A549 (cell line): ENCODE measurements at regions not wholly inside any gene's neighbourhood (a gene's known extent, or its start where the extent isn't known, plus 50 kb on each side); places are given as distances from the start of the nearest gene placed in this dataset.

Experiments
- ATAC-seq, 2 experiments: fragments of 200-7000 bp in 1 of 2; fragments of >200 bp in 1 of 2; cut with Nextera tagmentation in 1 of 2; cut with Tn5 transposase in 1 of 2; 3 replicates each; pipeline versions ENCODE4 v1.8.0 to v1.9.1; 2018 to 2020; ENCODE audit warnings: mild to moderate bottlenecking in 1 of 2, moderate library complexity in 1 of 2
- CTCF ChIA-PET: fragments of 300-600 bp; sonication (Branson Sonifier 250); formaldehyde crosslinking; extraction: SDS; loops from one replicate; lab custom pipeline; 2021; ENCODE audit warnings: antibody characterized with exemption, inconsistent platforms; lab: Yijun Ruan, JAX
- POLR2A ChIA-PET: fragments of 350-600 bp; formaldehyde crosslinking; extraction: SDS; loops from one replicate; lab custom pipeline; 2021; ENCODE audit warnings: antibody characterized with exemption, inconsistent platforms; lab: Yijun Ruan, JAX
- DNase-seq, 2 experiments: peaks; one replicate each; pipeline versions ENCODE4 v3.0.0 to v3.0.0-alpha.2; 2011 to 2016; ENCODE audit warnings: low read depth in 1 of 2, low spot score in 1 of 2
- FAIRE-seq: peaks from 2 replicates; lab custom pipeline; 2011; peaks lifted over from hg19 to GRCh38; lab: Jason Lieb, UNC
- H3K27ac ChIP-seq, 2 experiments: fragments of >200 bp; sonication (Bioruptor Twin); formaldehyde crosslinking; 3 replicates each; pipeline ENCODE4 v1.5.1; 2016 to 2017
- H3K4me1 ChIP-seq: fragments of >200 bp; sonication (Bioruptor Twin); formaldehyde crosslinking; 3 replicates; pipeline ENCODE4 v1.6.1; 2016
- H3K4me2 ChIP-seq: fragments of >200 bp; sonication (Bioruptor Twin); formaldehyde crosslinking; 3 replicates; pipeline ENCODE4 v1.6.1; 2016
- H3K4me3 ChIP-seq: fragments of >200 bp; sonication (Bioruptor Twin); formaldehyde crosslinking; 3 replicates; pipeline ENCODE4 v1.5.1; 2016
- H3K9me3 ChIP-seq: fragments of >200 bp; sonication (Bioruptor Twin); formaldehyde crosslinking; 3 replicates; pipeline ENCODE4 v1.6.1; 2016
- CBX2 ChIP-seq: fragments of 200-600 bp; sonication (generic); IDR thresholded peaks from 2 replicates; pipeline ENCODE4 v1.6.1; 2016; ENCODE audit warnings: low read depth, mild to moderate bottlenecking, borderline replicate concordance
- CBX8 ChIP-seq: fragments of 200-600 bp; sonication (generic); IDR thresholded peaks from 2 replicates; pipeline ENCODE4 v1.6.1; 2016
- CHD2 ChIP-seq: fragments of 150-350 bp; IDR thresholded peaks from 2 replicates; pipeline ENCODE4 v1.6.1; 2014; ENCODE audit warnings: low read length; ENCODE audit not compliant: partially characterized antibody
- E2F6 ChIP-seq: IDR thresholded peaks from 2 replicates; pipeline ENCODE4 v1.6.1; 2012; ENCODE audit warnings: low read depth, borderline replicate concordance
- EHMT2 ChIP-seq: fragments of 200-600 bp; sonication (generic); IDR thresholded peaks from 2 replicates; pipeline ENCODE4 v1.6.1; 2016; ENCODE audit warnings: antibody characterized with exemption, low read depth, mild to moderate bottlenecking, moderate library complexity
- ELK1 ChIP-seq: fragments of 150-350 bp; IDR thresholded peaks from 2 replicates; pipeline ENCODE4 v1.6.1; 2014; ENCODE audit warnings: low read depth, mild to moderate bottlenecking, low read length
- EP300 ChIP-seq, 2 experiments: fragments of >200 bp; sonication (Bioruptor Twin); formaldehyde crosslinking; IDR thresholded peaks; 2 replicates in 1 of 2; 3 replicates in 1 of 2; pipeline ENCODE4 v1.6.1; 2016 to 2017
- GATA3 ChIP-seq: IDR thresholded peaks from 2 replicates; pipeline ENCODE4 v1.6.1; 2012; ENCODE audit warnings: borderline replicate concordance
- HOXB5 ChIP-seq: fragments of 250-450 bp; sonication (Bioruptor Pico); IDR thresholded peaks from 2 replicates; pipeline ENCODE4 v1.5.0; 2020; ENCODE audit warnings: mild to moderate bottlenecking, moderate library complexity
- JUN ChIP-seq, 2 experiments: fragments of >200 bp; sonication (Bioruptor Twin); formaldehyde crosslinking; IDR thresholded peaks; 2 replicates in 1 of 2; 3 replicates in 1 of 2; pipeline ENCODE4 v1.6.1; 2016 to 2017
- JUNB ChIP-seq: fragments of >200 bp; sonication (Bioruptor Twin); formaldehyde crosslinking; IDR thresholded peaks from 2 replicates; pipeline ENCODE4 v1.6.1; 2016
- KDM5A ChIP-seq: fragments of 200-600 bp; sonication (generic); IDR thresholded peaks from 2 replicates; pipeline ENCODE4 v1.6.1; 2016; ENCODE audit warnings: antibody characterized with exemption, mild to moderate bottlenecking
- MAFK ChIP-seq: fragments of 450-650 bp; IDR thresholded peaks from 2 replicates; pipeline ENCODE4 v1.6.1; 2014; ENCODE audit not compliant: partially characterized antibody
- NR3C1 ChIP-seq: fragments of >200 bp; sonication (Bioruptor Twin); formaldehyde crosslinking; IDR thresholded peaks from 3 replicates; pipeline ENCODE4 v1.6.1; 2017
- PHF8 ChIP-seq: fragments of 200-600 bp; sonication (generic); IDR thresholded peaks from 2 replicates; pipeline ENCODE4 v1.6.1; 2016; ENCODE audit warnings: low read depth, mild to moderate bottlenecking, antibody characterized with exemption, moderate library complexity, borderline replicate concordance
- RAD21 ChIP-seq, 2 experiments: fragments of >200 bp in 1 of 2; sonication (Bioruptor Twin) in 1 of 2; formaldehyde crosslinking in 1 of 2; IDR thresholded peaks in 1 of 2; conservative IDR thresholded peaks in 1 of 2; 2 replicates in 1 of 2; 3 replicates in 1 of 2; pipeline ENCODE4 v1.6.1; 2012 to 2018; ENCODE audit warnings: inconsistent platforms in 1 of 2
- RCOR1 ChIP-seq: fragments of 150-350 bp; IDR thresholded peaks from 2 replicates; pipeline ENCODE4 v1.6.1; 2014; ENCODE audit warnings: antibody characterized with exemption, low read length, low read depth
- TP53 ChIP-seq: fragments of 250-450 bp; sonication (Bioruptor Pico); IDR thresholded peaks from 2 replicates; pipeline ENCODE4 v1.5.0; 2021; ENCODE audit warnings: mild to moderate bottlenecking, moderate library complexity
- ZFP36 ChIP-seq: fragments of 450-650 bp; IDR thresholded peaks from 2 replicates; pipeline ENCODE4 v1.6.1; 2014; ENCODE audit warnings: borderline replicate concordance; ENCODE audit not compliant: partially characterized antibody
- WGBS: methylation state at CpG from one replicate; pipeline ENCODE4 v1.1.6; 2017; ENCODE audit errors: missing lambda C conversion rate; 5-methylcytosine and 5-hydroxymethylcytosine counted together
- TF ChIP-seq, protein P1 (sequence below): IDR thresholded peaks from 2 replicates; pipeline ENCODE4 v1.6.1; 2012
- TF ChIP-seq, protein P2 (sequence below): fragments of 200-600 bp; sonication (generic); IDR thresholded peaks from 2 replicates; pipeline ENCODE4 v1.6.1; 2016; ENCODE audit warnings: antibody characterized with exemption, mild to moderate bottlenecking, moderate library complexity

DNA sequence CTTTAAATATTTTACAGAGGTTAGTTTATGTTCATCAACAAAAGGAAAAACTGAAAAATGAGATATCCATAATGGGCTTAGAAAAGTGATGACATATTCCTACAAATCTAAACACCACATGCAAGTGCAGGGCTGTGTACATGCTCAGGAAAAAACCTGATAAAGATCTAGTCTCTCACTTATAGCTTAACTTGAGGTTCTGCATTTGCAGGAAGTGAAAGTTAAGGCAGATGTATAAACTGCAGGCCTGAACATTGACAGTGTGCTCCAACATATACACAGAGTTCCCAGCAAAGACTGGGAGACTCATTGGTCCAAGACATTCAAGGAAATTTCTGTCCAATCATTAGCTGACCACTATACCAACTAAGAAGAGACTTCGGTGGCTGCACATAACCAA, 63.8 kb upstream of the RET start:
- ChIA-PET CTCF (interaction anchor here (1.4 kb wide), 1 partner anchor 15 kb away, joined by 3 read pairs; no protein-coding TSS in a partner anchor), POLR2A (no interaction called here)
- Histone ChIP-seq H3K4me2 (no peak overlapping the region), H3K9me3 (no peaks in the 10 kb centered on the region), H3K4me3 (no peak overlapping the region), H3K27ac (no peak overlapping the region), H3K4me1 (no peaks in the 10 kb centered on the region)
- TF ChIP-seq EHMT2 (no peak), CBX8 (no peak), CHD2 (no peak), JUN (IDR thresholded peaks at IDR 0.05) (no peak), KDM5A (no peak), CBX2 (no peak), E2F6 (no peak), TP53 (no peak)
- no peak for ATAC-seq
- DNase-seq: no peak
- FAIRE-seq: no peak
- 32% methylated on average over 1 of the region's 1 CpG for WGBS

- CTCF ChIA-PET: interaction anchor here (1.0 kb wide), 1 partner anchor 30 kb away, joined by 3 read pairs; no protein-coding TSS in a partner anchor
- Histone ChIP-seq H3K9me3 (no peaks in the 10 kb centered on the region), H3K4me2 (no peak overlapping the region), H3K27ac (no peak overlapping the region), H3K4me1 (no peaks in the 10 kb centered on the region), H3K4me3 (no peak overlapping the region)
- no peak for DNase-seq
- no peak for ATAC-seq
- FAIRE-seq: no peak
- WGBS: 39% methylated on average over 3 of the region's 3 CpGs
- POLR2A ChIA-PET: no interaction called here
- TF ChIP-seq GATA3 (no peak), HOXB5 (CRISPR knock-in tag) (no peak), KDM5A (no peak), EHMT2 (no peak), PHF8 (no peak), EP300 (IDR thresholded peaks at IDR 0.05) (no peak), ZFP36 (no peak), MAFK (no peak), JUNB (no peak)
- TF ChIP-seq, protein P1, sequence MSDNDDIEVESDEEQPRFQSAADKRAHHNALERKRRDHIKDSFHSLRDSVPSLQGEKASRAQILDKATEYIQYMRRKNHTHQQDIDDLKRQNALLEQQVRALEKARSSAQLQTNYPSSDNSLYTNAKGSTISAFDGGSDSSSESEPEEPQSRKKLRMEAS: no peak
These were observed 52.3 kb upstream of the RET start for GRCh38 chr10:43024524-43024923.

- POLR2A ChIA-PET: no interaction called here
- no peak overlapping the region for H3K27ac ChIP-seq
- CTCF ChIA-PET: interaction anchor here (1.0 kb wide), 1 partner anchor 29 kb away, joined by 3 read pairs; no protein-coding TSS in a partner anchor
- ATAC-seq: no peak
- DNase-seq: no peak
- H3K4me3 ChIP-seq: no peak overlapping the region
- H3K4me1 ChIP-seq: no peaks in the 10 kb centered on the region
- H3K9me3 ChIP-seq: no peaks in the 10 kb centered on the region
- FAIRE-seq: no peak
- 21% methylated on average over 11 of the region's 11 CpGs for WGBS
- TF ChIP-seq NR3C1 (no peak), RCOR1 (no peak), RAD21 (conservative IDR thresholded peaks at IDR 0.05 in 1 of 2, IDR thresholded peaks at IDR 0.05 in 1 of 2) (no peak), CBX2 (no peak), ELK1 (no peak), CHD2 (no peak)
- TF ChIP-seq, protein P2, sequence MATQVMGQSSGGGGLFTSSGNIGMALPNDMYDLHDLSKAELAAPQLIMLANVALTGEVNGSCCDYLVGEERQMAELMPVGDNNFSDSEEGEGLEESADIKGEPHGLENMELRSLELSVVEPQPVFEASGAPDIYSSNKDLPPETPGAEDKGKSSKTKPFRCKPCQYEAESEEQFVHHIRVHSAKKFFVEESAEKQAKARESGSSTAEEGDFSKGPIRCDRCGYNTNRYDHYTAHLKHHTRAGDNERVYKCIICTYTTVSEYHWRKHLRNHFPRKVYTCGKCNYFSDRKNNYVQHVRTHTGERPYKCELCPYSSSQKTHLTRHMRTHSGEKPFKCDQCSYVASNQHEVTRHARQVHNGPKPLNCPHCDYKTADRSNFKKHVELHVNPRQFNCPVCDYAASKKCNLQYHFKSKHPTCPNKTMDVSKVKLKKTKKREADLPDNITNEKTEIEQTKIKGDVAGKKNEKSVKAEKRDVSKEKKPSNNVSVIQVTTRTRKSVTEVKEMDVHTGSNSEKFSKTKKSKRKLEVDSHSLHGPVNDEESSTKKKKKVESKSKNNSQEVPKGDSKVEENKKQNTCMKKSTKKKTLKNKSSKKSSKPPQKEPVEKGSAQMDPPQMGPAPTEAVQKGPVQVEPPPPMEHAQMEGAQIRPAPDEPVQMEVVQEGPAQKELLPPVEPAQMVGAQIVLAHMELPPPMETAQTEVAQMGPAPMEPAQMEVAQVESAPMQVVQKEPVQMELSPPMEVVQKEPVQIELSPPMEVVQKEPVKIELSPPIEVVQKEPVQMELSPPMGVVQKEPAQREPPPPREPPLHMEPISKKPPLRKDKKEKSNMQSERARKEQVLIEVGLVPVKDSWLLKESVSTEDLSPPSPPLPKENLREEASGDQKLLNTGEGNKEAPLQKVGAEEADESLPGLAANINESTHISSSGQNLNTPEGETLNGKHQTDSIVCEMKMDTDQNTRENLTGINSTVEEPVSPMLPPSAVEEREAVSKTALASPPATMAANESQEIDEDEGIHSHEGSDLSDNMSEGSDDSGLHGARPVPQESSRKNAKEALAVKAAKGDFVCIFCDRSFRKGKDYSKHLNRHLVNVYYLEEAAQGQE: no peak
- H3K4me2 ChIP-seq: no peak overlapping the region
These were observed 51.7 kb upstream of the RET start for GRCh38 chr10:43024942-43025700.
